GM18520 (cell line): ENCODE measurements at regions not wholly inside any gene's neighbourhood (a gene's known extent, or its start where the extent isn't known, plus 50 kb on each side); places are given as distances from the start of the nearest gene placed in this dataset.

Experiments
- ATAC-seq: cut with Tn5 transposase; IDR thresholded peaks from one replicate; pipeline ENCODE4 v1.9.1; 2021; ENCODE audit not compliant: unreplicated experiment

- no peak for ATAC-seq
These were observed 695.7 kb upstream of the NECTIN3 start for GRCh38 chr3:110375751-110376518.

- no peak for ATAC-seq
These were observed 693.1 kb upstream of the NECTIN3 start for GRCh38 chr3:110378481-110378880.

GRCh38 chr3:110381992-110382391, 689.6 kb upstream of the NECTIN3 start:
- no peak for ATAC-seq

GRCh38 chr3:110383356-110383755, 688.3 kb upstream of the NECTIN3 start:
- no peak for ATAC-seq

- ATAC-seq: no peak
These were observed 687.0 kb upstream of the NECTIN3 start for GRCh38 chr3:110384601-110385000.

- no peak for ATAC-seq
These were observed 682.6 kb upstream of the NECTIN3 start for GRCh38 chr3:110389005-110389404.

GRCh38 chr3:110390372-110390771, 681.2 kb upstream of the NECTIN3 start:
- no peak for ATAC-seq

GRCh38 chr3:110391042-110391441, 680.6 kb upstream of the NECTIN3 start:
- no peak for ATAC-seq

- ATAC-seq: no peak
These were observed 679.8 kb upstream of the NECTIN3 start for GRCh38 chr3:110391640-110392395.

GRCh38 chr3:110393941-110394340, 677.7 kb upstream of the NECTIN3 start:
- ATAC-seq: no peak

GRCh38 chr3:110397115-110397514, 674.5 kb upstream of the NECTIN3 start:
- ATAC-seq: no peak

GRCh38 chr3:110400315-110400714, 671.3 kb upstream of the NECTIN3 start:
- no peak for ATAC-seq

- no peak for ATAC-seq
These were observed 665.6 kb upstream of the NECTIN3 start for GRCh38 chr3:110405830-110406585.

- no peak for ATAC-seq
These were observed 658.4 kb upstream of the NECTIN3 start for GRCh38 chr3:110413266-110413665.

- ATAC-seq: no peak
These were observed 657.5 kb upstream of the NECTIN3 start for GRCh38 chr3:110413807-110414748.

- ATAC-seq: no peak
These were observed 656.8 kb upstream of the NECTIN3 start for GRCh38 chr3:110414855-110415254.

- ATAC-seq: no peak
These were observed 652.5 kb upstream of the NECTIN3 start for GRCh38 chr3:110419096-110419495.

- no peak for ATAC-seq
These were observed 652.0 kb upstream of the NECTIN3 start for GRCh38 chr3:110419601-110420000.

GRCh38 chr3:110420158-110420641, 651.4 kb upstream of the NECTIN3 start:
- ATAC-seq: no peak

- ATAC-seq: no peak
These were observed 648.3 kb upstream of the NECTIN3 start for GRCh38 chr3:110423276-110423675.
